Omental fat pad (tissue), 3 donors: ENCODE measurements at regions not wholly inside any gene's neighbourhood (a gene's known extent, or its start where the extent isn't known, plus 50 kb on each side); places are given as distances from the start of the nearest gene placed in this dataset.

Source experiments
- ATAC-seq: fragments of 150-250 bp; one replicate; pipeline ENCODE4 v1.9.1; 2016; ENCODE audit warnings: mild to moderate bottlenecking, moderate library complexity; ENCODE audit not compliant: low FRiP score
- DNase-seq: peaks from one replicate; pipeline ENCODE4 v3.0.0-alpha.2; 2019; ENCODE audit warnings: low spot score
- TF ChIP-seq, protein P1 (sequence below), 3 donors: fragments of 450-650 bp; IDR thresholded peaks; one replicate each; pipeline ENCODE4 v1.5.1; 2016 to 2017; ENCODE audit warnings: antibody characterized with exemption in 3 of 3, mild to moderate bottlenecking in 3 of 3, moderate library complexity in 2 of 3

GRCh38 chr4:189087971-189088370 is 852.7 kb upstream of the FRG1 start:
- ATAC-seq (no peak), DNase-seq (no peak)
- TF ChIP-seq, protein P1, sequence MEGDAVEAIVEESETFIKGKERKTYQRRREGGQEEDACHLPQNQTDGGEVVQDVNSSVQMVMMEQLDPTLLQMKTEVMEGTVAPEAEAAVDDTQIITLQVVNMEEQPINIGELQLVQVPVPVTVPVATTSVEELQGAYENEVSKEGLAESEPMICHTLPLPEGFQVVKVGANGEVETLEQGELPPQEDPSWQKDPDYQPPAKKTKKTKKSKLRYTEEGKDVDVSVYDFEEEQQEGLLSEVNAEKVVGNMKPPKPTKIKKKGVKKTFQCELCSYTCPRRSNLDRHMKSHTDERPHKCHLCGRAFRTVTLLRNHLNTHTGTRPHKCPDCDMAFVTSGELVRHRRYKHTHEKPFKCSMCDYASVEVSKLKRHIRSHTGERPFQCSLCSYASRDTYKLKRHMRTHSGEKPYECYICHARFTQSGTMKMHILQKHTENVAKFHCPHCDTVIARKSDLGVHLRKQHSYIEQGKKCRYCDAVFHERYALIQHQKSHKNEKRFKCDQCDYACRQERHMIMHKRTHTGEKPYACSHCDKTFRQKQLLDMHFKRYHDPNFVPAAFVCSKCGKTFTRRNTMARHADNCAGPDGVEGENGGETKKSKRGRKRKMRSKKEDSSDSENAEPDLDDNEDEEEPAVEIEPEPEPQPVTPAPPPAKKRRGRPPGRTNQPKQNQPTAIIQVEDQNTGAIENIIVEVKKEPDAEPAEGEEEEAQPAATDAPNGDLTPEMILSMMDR (IDR thresholded peaks at IDR 0.05): no peak

GRCh38 chr4:189088780-189089179 is 851.9 kb upstream of the FRG1 start:
- ATAC-seq: no peak
- TF ChIP-seq, protein P1 (IDR thresholded peaks at IDR 0.05): no peak
- no peak for DNase-seq

GRCh38 chr4:189090174-189090814 is 850.4 kb upstream of the FRG1 start:
- DNase-seq (no peak), ATAC-seq (no peak)
- TF ChIP-seq, protein P1 (IDR thresholded peaks at IDR 0.05): no peak

- no peak for ATAC-seq
- no peak for DNase-seq
- TF ChIP-seq, protein P1 (IDR thresholded peaks at IDR 0.05): no peak
Measured at GRCh38 chr4:189092581-189092980, 848.1 kb upstream of the FRG1 start.

- TF ChIP-seq, protein P1 (IDR thresholded peaks at IDR 0.05): no peak
- ATAC-seq (no peak), DNase-seq (no peak)
Measured at GRCh38 chr4:189096108-189096507, 844.6 kb upstream of the FRG1 start.

DNA sequence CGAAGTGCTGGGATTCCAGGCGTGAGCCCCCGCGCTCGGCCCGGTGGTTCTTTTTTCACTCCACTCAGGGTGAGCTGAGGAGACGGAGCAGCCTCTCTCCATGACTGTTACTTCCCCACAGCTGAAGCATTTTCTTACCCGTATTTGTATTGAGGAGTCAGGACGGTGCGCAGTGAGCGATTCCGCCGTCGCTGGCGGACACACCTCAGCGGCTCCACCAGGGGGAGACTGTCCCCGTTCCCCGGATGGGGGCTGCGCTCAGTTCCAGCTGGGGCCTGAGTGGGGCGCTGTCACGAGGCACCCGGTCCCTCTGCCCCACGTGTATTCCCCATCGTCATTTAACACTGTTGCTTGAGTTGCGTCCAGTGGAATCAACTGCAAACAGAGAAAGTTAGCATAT is 844.0 kb upstream of the FRG1 start:
- no peak for ATAC-seq

More for the DNA sequence above, 844.0 kb upstream of the FRG1 start:
- TF ChIP-seq, protein P1 (IDR thresholded peaks at IDR 0.05): no peak
- DNase-seq: no peak
